Aorta (tissue), 5 donors: ENCODE measurements at regions not wholly inside any gene's neighbourhood (a gene's known extent, or its start where the extent isn't known, plus 50 kb on each side); places are given as distances from the start of the nearest gene placed in this dataset.

Experiments used
- ATAC-seq: fragments of 200-7000 bp; cut with Tn5 transposase; one replicate; pipeline ENCODE4 v1.9.1; 2022; ENCODE audit warnings: moderate library complexity; ENCODE audit not compliant: low FRiP score
- DNase-seq, 2 donors: peaks; one replicate each; pipeline ENCODE4 v3.0.0-alpha.2; 2020
- H3K27ac ChIP-seq, 2 donors: one replicate each; pipeline ENCODE4 v1.5.1; 2013; ENCODE audit warnings: low read length in 2 of 2, mild to moderate bottlenecking in 2 of 2, moderate library complexity in 2 of 2, control low read depth in 1 of 2, inconsistent platforms in 1 of 2, low read depth in 1 of 2
- H3K27me3 ChIP-seq, 2 donors: one replicate each; pipeline ENCODE4 v1.6.1; 2013; ENCODE audit warnings: control low read depth in 1 of 2, low read length in 1 of 2, mild to moderate bottlenecking in 1 of 2, moderate library complexity in 1 of 2; ENCODE audit not compliant: insufficient read depth in 2 of 2, control insufficient read depth in 1 of 2
- H3K36me3 ChIP-seq, 2 donors: one replicate each; pipeline ENCODE4 v1.6.1; 2013; ENCODE audit warnings: control low read depth in 1 of 2, low read length in 1 of 2, mild to moderate bottlenecking in 1 of 2; ENCODE audit not compliant: insufficient read depth in 2 of 2, control insufficient read depth in 1 of 2
- H3K4me1 ChIP-seq, 2 donors: one replicate each; pipeline ENCODE4 v1.6.1; 2013; ENCODE audit warnings: low read length in 2 of 2, control low read depth in 1 of 2, mild to moderate bottlenecking in 1 of 2, moderate library complexity in 1 of 2; ENCODE audit not compliant: insufficient read depth in 2 of 2, control insufficient read depth in 1 of 2
- H3K4me3 ChIP-seq, 2 donors: one replicate each; pipeline ENCODE4 v1.5.1; 2013; ENCODE audit warnings: low read length in 2 of 2, control low read depth in 1 of 2, mild to moderate bottlenecking in 1 of 2
- H3K9me3 ChIP-seq: one replicate; pipeline ENCODE4 v1.6.1; 2013; ENCODE audit warnings: mild to moderate bottlenecking, low read length; ENCODE audit not compliant: control insufficient read depth
- WGBS, 2 donors: extraction: QIAGEN DNeasy Blood & Tissue Kit; methylation state at CpG; one replicate each; pipeline ENCODE4 v1.1.7; 2013; 5-methylcytosine and 5-hydroxymethylcytosine counted together
- intact Hi-C, 2 donors: fragments of 100-400 bp; cut with DNase I; formaldehyde crosslinking; loops; one replicate each; pipeline versions ENCODE4 v1.14.2 to v1.15.0; 2022
- donor health status: healthy with polysubstance abuse.
- donor health status: Bipolar disorder and iron deficiency.
- donor health status: DM: no; HTN: no; CAD: no.
- donor health status: DM: no; HTN: no; CAD: no.
- donor health status: DM: yes; HTN: yes; CAD: no.

DNA sequence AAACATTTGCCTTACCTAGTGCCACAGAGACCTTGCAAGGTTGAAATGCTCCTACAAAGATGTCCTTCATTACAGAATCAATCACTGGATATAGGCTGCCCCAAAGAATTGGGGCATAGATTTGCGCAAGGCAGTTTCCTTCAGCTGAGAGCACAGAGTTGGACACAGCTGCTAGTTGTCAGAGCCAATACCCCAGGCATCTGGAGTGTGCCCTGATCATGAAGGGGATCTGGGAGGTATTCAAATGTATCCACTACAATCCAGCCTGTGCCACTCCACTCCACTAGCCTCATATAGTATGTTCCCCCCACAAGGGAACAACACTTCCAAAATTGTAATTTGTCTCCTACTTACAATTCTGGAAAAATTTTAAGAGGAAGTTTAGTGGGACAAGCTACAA, 62.3 kb upstream of the ITPRID2 start:
- intact Hi-C loops, result no loop called here
- WGBS, 2 donors, result 99 to 100% methylated on average over 1 of the region's 1 CpG
- Histone ChIP-seq H3K9me3 (no peaks in the 10 kb centered on the region), H3K4me1 (no peaks in the 10 kb centered on the region), H3K27ac (no peak overlapping the region), H3K36me3 (no peaks in the 10 kb centered on the region), H3K27me3 (no peaks in the 10 kb centered on the region), H3K4me3 (no peak overlapping the region)
- DNase-seq (no peak), ATAC-seq (no peak)

DNA sequence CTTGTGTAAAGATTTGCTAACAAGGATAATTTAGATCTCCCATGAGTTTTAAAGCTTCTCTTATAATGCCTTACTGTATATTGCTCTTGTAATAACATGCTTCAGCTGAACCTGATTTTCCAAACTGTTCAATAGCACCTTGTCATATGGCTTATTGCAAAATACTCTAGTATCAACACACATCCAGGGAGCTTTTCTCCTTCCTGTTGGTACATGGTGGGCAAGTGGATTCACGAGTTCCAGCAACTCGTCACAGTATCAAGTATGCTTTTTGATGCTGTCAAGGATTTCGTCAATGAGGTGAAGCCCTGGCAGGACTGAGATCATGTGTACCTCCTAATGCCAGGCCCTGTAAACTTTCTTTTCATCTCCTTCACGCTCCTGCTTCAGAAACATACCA, 59.5 kb upstream of the ITPRID2 start:
- H3K4me3 ChIP-seq, result no peak overlapping the region
- H3K36me3 ChIP-seq, result no peaks in the 10 kb centered on the region
- H3K9me3 ChIP-seq, result no peaks in the 10 kb centered on the region
- H3K27ac ChIP-seq, result no peak overlapping the region
- DNase-seq (no peak), ATAC-seq (no peak)
- 88 to 93% methylated on average over 4 of the region's 4 CpGs for WGBS, 2 donors
- intact Hi-C loops, result no loop called here
- no peaks in the 10 kb centered on the region for H3K27me3 ChIP-seq
- no peaks in the 10 kb centered on the region for H3K4me1 ChIP-seq

DNA sequence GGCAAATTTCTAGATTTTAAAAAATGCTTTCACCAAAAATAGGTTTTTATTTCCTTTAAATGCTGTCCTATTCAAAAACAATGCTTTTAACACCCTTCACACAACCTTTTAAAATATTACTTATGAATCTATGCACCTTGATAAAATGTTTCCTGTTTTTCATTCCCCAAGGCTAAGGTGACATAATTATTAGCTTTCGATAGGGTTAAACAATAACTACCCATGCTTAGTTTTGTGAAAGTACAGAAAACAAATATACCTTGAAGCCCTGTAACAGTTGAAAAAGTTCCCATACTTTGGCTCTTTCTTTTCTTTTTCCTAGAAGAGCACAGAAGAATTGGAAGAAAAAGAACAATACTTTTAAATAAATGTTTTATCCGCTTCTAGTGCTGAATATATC, 54.9 kb upstream of the ITPRID2 start:
- Histone ChIP-seq H3K4me3 (no peak overlapping the region), H3K4me1 (no peaks in the 10 kb centered on the region), H3K27ac (no peak overlapping the region), H3K36me3 (no peaks in the 10 kb centered on the region), H3K27me3 (no peaks in the 10 kb centered on the region), H3K9me3 (no peaks in the 10 kb centered on the region)
- intact Hi-C loops, result no loop called here
- no peak for DNase-seq
- WGBS, 2 donors, result 92 to 93% methylated on average over 2 of the region's 2 CpGs
- no peak for ATAC-seq

DNA sequence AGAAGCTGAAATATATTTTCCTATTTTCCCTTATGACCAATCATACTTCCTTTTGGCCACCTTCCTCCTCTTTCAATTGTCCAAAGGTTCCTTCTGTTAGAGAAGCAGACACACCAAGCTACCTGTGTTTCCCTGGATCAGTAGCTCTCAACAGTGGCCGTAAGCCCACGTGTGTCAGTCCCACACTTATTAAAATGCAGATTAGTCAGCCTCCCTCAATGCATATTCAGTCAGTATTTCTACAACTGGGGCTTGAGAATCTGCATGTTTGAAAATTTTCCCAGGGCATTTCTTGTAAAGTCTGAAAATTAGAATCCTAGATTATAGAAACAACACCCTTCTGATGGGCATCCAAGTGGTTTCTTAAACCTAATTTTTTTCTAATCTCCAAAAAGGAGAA, 54.0 kb upstream of the ITPRID2 start:
- Histone ChIP-seq H3K9me3 (no peaks in the 10 kb centered on the region), H3K36me3 (no peaks in the 10 kb centered on the region), H3K4me1 (no peaks in the 10 kb centered on the region), H3K27me3 (no peaks in the 10 kb centered on the region), H3K4me3 (no peak overlapping the region), H3K27ac (no peak overlapping the region)
- DNase-seq (no peak), ATAC-seq (no peak)
- WGBS, 2 donors, result 73 to 79% methylated on average over 2 of the region's 2 CpGs
- intact Hi-C loops, result no loop called here

DNA sequence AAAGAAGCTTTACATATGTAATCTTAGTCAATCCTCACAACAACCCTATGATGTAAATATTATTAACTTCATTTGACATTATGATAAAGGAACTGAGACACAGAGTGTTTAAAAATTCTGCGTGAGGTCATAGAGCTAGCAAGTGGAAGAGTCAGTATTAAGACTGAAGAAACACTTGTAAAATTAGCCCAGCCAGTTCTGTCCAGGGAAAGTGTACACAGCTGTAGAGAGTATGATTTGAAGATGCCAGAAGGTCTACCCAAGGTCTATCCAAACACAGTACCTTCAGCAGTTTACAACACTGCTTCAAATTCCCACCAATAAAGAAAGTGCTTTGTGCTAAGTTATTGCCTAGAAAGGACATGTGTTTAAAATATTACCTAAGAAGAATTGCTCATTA, 51.7 kb upstream of the ITPRID2 start:
- no peaks in the 10 kb centered on the region for H3K27me3 ChIP-seq
- WGBS, 2 donors, result 67 to 82% methylated on average over 1 of the region's 1 CpG
- DNase-seq (no peak), ATAC-seq (no peak)
- H3K4me3 ChIP-seq, result no peak overlapping the region
- H3K4me1 ChIP-seq, result no peaks in the 10 kb centered on the region
- no peak overlapping the region for H3K27ac ChIP-seq
- H3K36me3 ChIP-seq, result no peaks in the 10 kb centered on the region
- intact Hi-C loops, result no loop called here
- H3K9me3 ChIP-seq, result no peaks in the 10 kb centered on the region

DNA sequence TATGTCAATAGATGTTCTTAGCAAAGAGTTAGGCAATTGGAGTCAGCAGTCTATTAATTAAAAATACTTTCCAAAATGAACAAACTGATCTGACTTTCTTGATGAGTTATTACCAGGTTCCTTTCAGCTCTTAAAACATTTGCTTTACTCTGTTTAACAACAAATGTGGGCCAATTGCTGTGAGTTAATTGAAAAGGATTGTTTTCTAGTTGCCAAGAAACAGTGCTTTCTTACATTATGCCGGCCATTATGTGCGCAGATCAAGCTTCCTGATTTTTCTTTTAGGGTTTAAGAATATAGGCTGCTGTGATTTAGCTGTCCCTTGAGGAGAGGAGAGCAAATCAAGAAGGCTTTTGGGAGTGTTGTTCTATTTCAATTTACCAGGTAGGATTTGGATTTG, 50.5 kb upstream of the ITPRID2 start:
- WGBS, 2 donors, result 45 to 55% methylated on average over 2 of the region's 2 CpGs
- H3K27ac ChIP-seq, result no peak overlapping the region

More for the DNA sequence above, 50.5 kb upstream of the ITPRID2 start:
- ATAC-seq (no peak), DNase-seq (no peak)
- H3K4me1 ChIP-seq, result no peaks in the 10 kb centered on the region
- no peak overlapping the region for H3K4me3 ChIP-seq
- no peaks in the 10 kb centered on the region for H3K27me3 ChIP-seq
- intact Hi-C loops, result no loop called here
- H3K36me3 ChIP-seq, result no peaks in the 10 kb centered on the region
- no peaks in the 10 kb centered on the region for H3K9me3 ChIP-seq
